Karpas-422 (cell line): ENCODE measurements at regions not wholly inside any gene's neighbourhood (a gene's known extent, or its start where the extent isn't known, plus 50 kb on each side); places are given as distances from the start of the nearest gene placed in this dataset.

Experiments used
- DNase-seq: peaks from one replicate; pipeline ENCODE4 v3.0.0-alpha.2; 2015
- H2AFZ ChIP-seq: fragments of 200-600 bp; sonication (generic); 2 replicates; pipeline ENCODE4 v1.6.1; 2014; ENCODE audit warnings: antibody characterized with exemption, low read length, mixed read lengths
- H3K27ac ChIP-seq: fragments of 200-600 bp; sonication (generic); 2 replicates; pipeline ENCODE4 v1.5.1; 2014; ENCODE audit warnings: mild to moderate bottlenecking, low read length, moderate library complexity
- H3K27me3 ChIP-seq: fragments of 200-600 bp; sonication (generic); 2 replicates; pipeline ENCODE4 v1.6.1; 2014; ENCODE audit warnings: low read length, mixed read lengths
- H3K36me3 ChIP-seq: fragments of 200-600 bp; sonication (generic); 2 replicates; pipeline ENCODE4 v1.6.1; 2014; ENCODE audit warnings: low read length, mixed read lengths; ENCODE audit not compliant: insufficient read depth
- H3K4me1 ChIP-seq: fragments of 200-600 bp; sonication (generic); 2 replicates; pipeline ENCODE4 v1.6.1; 2014; ENCODE audit warnings: mild to moderate bottlenecking, low read length, mixed read lengths
- H3K4me2 ChIP-seq: fragments of 200-600 bp; sonication (generic); 2 replicates; pipeline ENCODE4 v1.6.1; 2014; ENCODE audit warnings: low read length, low read depth, mild to moderate bottlenecking; ENCODE audit not compliant: poor library complexity, severe bottlenecking
- H3K4me3 ChIP-seq: fragments of 200-600 bp; sonication (generic); 2 replicates; pipeline ENCODE4 v1.5.1; 2014; ENCODE audit warnings: mild to moderate bottlenecking, antibody characterized with exemption, low read length, mixed read lengths
- H3K79me2 ChIP-seq: fragments of 200-600 bp; sonication (generic); 2 replicates; pipeline ENCODE4 v1.6.1; 2014; ENCODE audit warnings: mild to moderate bottlenecking, low read length, mixed read lengths
- H3K9ac ChIP-seq: fragments of 200-600 bp; sonication (generic); 2 replicates; pipeline ENCODE4 v1.6.0; 2014; ENCODE audit warnings: low read length
- H3K9me2 ChIP-seq: fragments of 200-600 bp; sonication (generic), shearing (Covaris generic); replicated peaks from 2 replicates; pipeline ENCODE4 v1.6.0; 2014; ENCODE audit warnings: mild to moderate bottlenecking, low read length, moderate library complexity; ENCODE audit not compliant: insufficient read depth
- H3K9me3 ChIP-seq: fragments of 300-700, 200-600 bp; sonication (generic); 2 replicates; pipeline ENCODE4 v1.6.1; 2014; ENCODE audit warnings: low read length, mixed read lengths
- H4K20me1 ChIP-seq: fragments of 200-600 bp; sonication (generic); 2 replicates; pipeline ENCODE4 v1.6.1; 2014; ENCODE audit warnings: mild to moderate bottlenecking, antibody characterized with exemption, low read length, low read depth; ENCODE audit not compliant: insufficient read depth

GRCh38 chr14:28875934-28876571 is 109.5 kb downstream of the FOXG1 start:
- DNase-seq = no peak
- no peaks in the 10 kb centered on the region for H3K36me3 ChIP-seq
- H3K79me2 ChIP-seq = no peaks in the 10 kb centered on the region
- H4K20me1 ChIP-seq = no peaks in the 10 kb centered on the region
- H3K9me2 ChIP-seq = no peaks in the 10 kb centered on the region
- no peaks in the 10 kb centered on the region for H3K27me3 ChIP-seq
- H3K4me1 ChIP-seq = no peaks in the 10 kb centered on the region
- H3K4me2 ChIP-seq = no peak overlapping the region
- no peak overlapping the region for H3K4me3 ChIP-seq
- H3K9me3 ChIP-seq = peaks cover 51% of the 10 kb centered on the region
- H3K27ac ChIP-seq = no peak overlapping the region
- no peak overlapping the region for H2AFZ ChIP-seq
- H3K9ac ChIP-seq = no peak overlapping the region

DNA sequence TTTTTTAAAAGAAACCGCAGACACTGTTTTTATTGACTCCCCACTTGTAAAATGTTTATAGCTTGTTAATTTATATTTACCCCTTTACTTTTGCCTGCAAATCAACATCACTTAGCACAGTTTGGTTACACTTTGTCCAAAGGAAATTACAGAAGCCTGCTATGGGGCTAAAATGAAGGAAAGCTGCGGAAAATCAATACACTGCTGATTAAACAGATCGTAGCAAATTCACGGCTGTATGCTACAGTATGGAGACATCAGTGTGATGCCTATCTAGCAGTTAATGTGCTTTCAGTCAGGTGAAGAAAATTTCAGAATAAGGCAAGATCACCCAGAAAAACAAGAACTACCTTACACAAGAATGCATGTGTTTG is 110.0 kb downstream of the FOXG1 start:
- H3K4me2 ChIP-seq = no peak overlapping the region
- H3K9ac ChIP-seq = no peak overlapping the region
- H3K9me2 ChIP-seq = no peaks in the 10 kb centered on the region

DNA sequence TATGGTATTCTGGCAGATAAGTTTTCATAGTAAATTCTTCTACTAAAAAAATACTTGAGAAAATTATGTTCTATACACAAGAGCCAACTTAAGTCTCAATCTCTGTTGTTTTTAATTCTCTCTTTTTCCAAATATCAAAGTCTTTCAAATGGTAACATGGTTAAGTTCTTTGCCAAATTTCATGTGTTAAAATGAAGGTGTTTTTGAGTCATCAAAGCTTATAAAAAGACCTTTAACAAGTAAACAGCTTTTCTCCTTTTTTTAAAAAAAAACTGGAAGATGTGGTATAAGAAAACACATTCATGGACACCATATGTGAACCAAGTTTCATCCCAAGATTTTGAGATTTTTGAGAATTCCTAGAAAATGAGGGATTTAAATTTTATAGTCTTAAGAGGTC is 111.3 kb downstream of the FOXG1 start:
- Histone ChIP-seq H3K9ac (no peak overlapping the region), H3K4me2 (no peak overlapping the region), H2AFZ (no peak overlapping the region), H3K9me2 (no peaks in the 10 kb centered on the region), H3K36me3 (no peaks in the 10 kb centered on the region), H3K4me3 (no peak overlapping the region), H3K79me2 (no peaks in the 10 kb centered on the region), H3K27me3 (no peaks in the 10 kb centered on the region), H3K9me3 (peaks cover 55% of the 10 kb centered on the region), H4K20me1 (no peaks in the 10 kb centered on the region), H3K27ac (no peak overlapping the region), H3K4me1 (no peaks in the 10 kb centered on the region)
- DNase-seq = no peak

More for the DNA sequence above, 110.0 kb downstream of the FOXG1 start:
- DNase-seq = no peak
- Histone ChIP-seq H3K36me3 (no peaks in the 10 kb centered on the region), H3K4me1 (no peaks in the 10 kb centered on the region), H4K20me1 (no peaks in the 10 kb centered on the region), H3K79me2 (no peaks in the 10 kb centered on the region), H3K4me3 (no peak overlapping the region), H3K27ac (no peak overlapping the region), H2AFZ (no peak overlapping the region), H3K9me3 (peaks cover 51% of the 10 kb centered on the region), H3K27me3 (no peaks in the 10 kb centered on the region)

DNA sequence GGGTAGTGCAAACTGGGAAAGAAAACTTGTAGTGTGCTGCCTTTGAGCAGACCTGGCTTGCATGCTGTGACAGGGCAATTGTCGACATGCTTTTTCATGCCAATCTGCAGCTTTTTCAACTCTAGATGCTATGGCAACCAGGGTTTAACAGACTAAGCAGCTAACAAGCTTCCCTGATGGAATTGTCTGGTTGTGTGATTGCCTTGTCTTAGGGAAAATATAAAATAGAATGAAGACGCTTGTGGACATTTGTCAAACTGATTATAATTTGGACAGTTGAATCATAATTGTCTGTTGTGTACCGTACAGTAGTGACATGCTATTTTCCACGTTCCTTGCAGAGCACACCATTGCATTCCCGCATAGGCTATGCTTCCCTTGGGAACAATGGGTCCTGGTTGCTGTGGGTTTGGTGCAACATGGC is 113.0 kb downstream of the FOXG1 start:
- Histone ChIP-seq H3K9me3 (peaks cover 44% of the 10 kb centered on the region), H3K79me2 (no peaks in the 10 kb centered on the region), H3K27ac (no peak overlapping the region), H3K4me2 (no peak overlapping the region), H2AFZ (no peak overlapping the region), H3K27me3 (no peaks in the 10 kb centered on the region), H3K9me2 (no peaks in the 10 kb centered on the region), H3K9ac (no peak overlapping the region), H3K36me3 (no peaks in the 10 kb centered on the region), H3K4me3 (no peak overlapping the region), H4K20me1 (no peaks in the 10 kb centered on the region), H3K4me1 (no peaks in the 10 kb centered on the region)
- no peak for DNase-seq

- H3K4me1 ChIP-seq = no peaks in the 10 kb centered on the region
- peaks cover 58% of the 10 kb centered on the region for H3K9me3 ChIP-seq
- no peaks in the 10 kb centered on the region for H3K36me3 ChIP-seq
- H2AFZ ChIP-seq = no peak overlapping the region
- H3K4me2 ChIP-seq = no peak overlapping the region
- H3K4me3 ChIP-seq = no peak overlapping the region
- H3K9me2 ChIP-seq = no peaks in the 10 kb centered on the region
- no peaks in the 10 kb centered on the region for H3K79me2 ChIP-seq
- H3K27me3 ChIP-seq = no peaks in the 10 kb centered on the region
- no peak overlapping the region for H3K9ac ChIP-seq
- H4K20me1 ChIP-seq = no peaks in the 10 kb centered on the region
- H3K27ac ChIP-seq = no peak overlapping the region
- DNase-seq = no peak
These were observed 120.4 kb downstream of the FOXG1 start for GRCh38 chr14:28886940-28887339.

- Histone ChIP-seq H3K36me3 (no peaks in the 10 kb centered on the region), H3K9ac (no peak overlapping the region), H3K9me3 (peaks cover 73% of the 10 kb centered on the region), H3K4me3 (no peak overlapping the region), H2AFZ (no peak overlapping the region), H3K79me2 (no peaks in the 10 kb centered on the region), H3K9me2 (no peaks in the 10 kb centered on the region), H4K20me1 (no peaks in the 10 kb centered on the region), H3K27me3 (no peaks in the 10 kb centered on the region), H3K27ac (no peak overlapping the region), H3K4me2 (no peak overlapping the region), H3K4me1 (no peaks in the 10 kb centered on the region)
- DNase-seq = no peak
These were observed 128.8 kb downstream of the FOXG1 start for GRCh38 chr14:28895389-28895788.

DNA sequence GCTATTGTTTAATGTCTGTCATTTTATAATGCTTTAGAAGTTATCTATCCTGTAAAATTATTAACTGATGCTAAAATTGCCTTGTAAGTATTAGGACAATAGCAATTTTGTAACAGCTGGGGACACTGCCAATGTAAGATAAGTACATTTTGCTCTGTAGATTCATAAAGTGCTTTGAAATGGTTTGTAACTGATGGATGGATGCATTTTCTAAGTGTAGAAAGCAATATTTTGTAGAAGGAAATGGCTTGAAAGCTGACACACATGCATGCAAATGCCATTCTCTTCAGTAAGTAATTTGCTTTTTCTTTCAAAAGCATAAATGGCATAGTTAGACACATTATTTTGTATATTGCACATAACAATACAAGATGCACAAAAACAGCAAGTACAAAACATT is 129.8 kb downstream of the FOXG1 start:
- Histone ChIP-seq H3K9me2 (no peaks in the 10 kb centered on the region), H3K27me3 (no peaks in the 10 kb centered on the region), H3K9ac (no peak overlapping the region), H3K4me2 (no peak overlapping the region), H3K27ac (no peak overlapping the region), H3K4me1 (no peaks in the 10 kb centered on the region), H3K9me3 (peaks cover 67% of the 10 kb centered on the region), H4K20me1 (no peaks in the 10 kb centered on the region), H2AFZ (no peak overlapping the region), H3K79me2 (no peaks in the 10 kb centered on the region), H3K36me3 (no peaks in the 10 kb centered on the region), H3K4me3 (no peak overlapping the region)
- DNase-seq = no peak

- Histone ChIP-seq H4K20me1 (no peaks in the 10 kb centered on the region), H3K4me2 (no peak overlapping the region), H3K79me2 (no peaks in the 10 kb centered on the region), H3K4me1 (no peaks in the 10 kb centered on the region), H3K9ac (no peak overlapping the region), H3K27me3 (no peaks in the 10 kb centered on the region), H3K9me3 (peaks cover 62% of the 10 kb centered on the region), H3K36me3 (no peaks in the 10 kb centered on the region), H2AFZ (no peak overlapping the region), H3K4me3 (no peak overlapping the region), H3K9me2 (no peaks in the 10 kb centered on the region), H3K27ac (no peak overlapping the region)
- no peak for DNase-seq
These were observed 135.0 kb downstream of the FOXG1 start for GRCh38 chr14:28901631-28902030.

GRCh38 chr14:28902930-28903329 is 136.3 kb downstream of the FOXG1 start:
- Histone ChIP-seq H3K4me2 (no peak overlapping the region), H3K36me3 (no peaks in the 10 kb centered on the region), H3K9ac (no peak overlapping the region), H3K4me3 (no peak overlapping the region), H3K4me1 (no peaks in the 10 kb centered on the region), H3K9me3 (peaks cover 66% of the 10 kb centered on the region), H3K27ac (no peak overlapping the region), H2AFZ (no peak overlapping the region), H3K79me2 (no peaks in the 10 kb centered on the region), H4K20me1 (no peaks in the 10 kb centered on the region), H3K9me2 (no peaks in the 10 kb centered on the region), H3K27me3 (no peaks in the 10 kb centered on the region)
- no peak for DNase-seq
